ENCODE measurements at regions not wholly inside any gene's neighbourhood (a gene's known extent, or its start where the extent isn't known, plus 50 kb on each side); places are given as distances from the start of the nearest gene placed in this dataset.
"Not testable (repeated sequence)": the region's sequence is repeated elsewhere in the genome, so short reads cannot be mapped to it uniquely, and the experiment has no call there.

DNA sequence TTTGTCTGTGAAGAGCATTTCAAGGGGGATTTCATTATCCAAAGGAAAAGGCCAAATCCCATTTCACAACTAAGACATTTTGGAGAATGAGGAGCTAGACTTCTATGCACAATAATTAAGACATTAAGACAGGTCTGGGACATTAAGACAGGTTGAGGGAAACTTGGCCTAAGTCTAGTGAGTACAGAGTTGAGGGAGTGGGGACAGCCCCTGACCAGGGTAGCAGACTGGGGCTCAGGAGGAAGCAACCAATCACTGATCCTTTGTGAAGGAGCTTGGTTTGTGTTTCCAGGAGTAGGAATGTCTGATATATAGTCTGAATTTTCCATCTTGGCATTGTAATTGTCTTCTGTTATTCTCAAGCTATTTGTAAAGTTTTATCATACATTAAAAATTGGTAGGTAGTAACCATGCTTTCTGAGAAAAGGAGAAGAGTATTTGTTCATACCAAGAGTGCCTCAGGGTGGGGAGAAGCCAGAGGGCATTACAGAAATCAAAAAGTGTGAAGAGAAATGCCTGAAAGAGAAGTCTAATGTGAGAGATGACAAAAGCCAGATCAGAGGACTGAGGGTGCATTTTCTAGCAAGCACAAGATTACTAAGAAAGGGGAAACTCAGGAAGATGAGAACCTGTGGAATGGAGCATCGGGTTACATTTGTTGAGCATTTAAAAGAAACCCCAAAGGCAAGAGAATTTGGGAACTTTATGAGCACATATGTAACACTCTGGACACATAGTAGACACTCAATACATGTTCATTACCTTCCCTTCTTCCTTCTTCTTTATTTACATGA lies 189.3 kb upstream of the PIK3R1 start:
- DNase-seq (ENCODE audit: low read depth): no peak

- DNase-seq (ENCODE audit: low read depth): no peak
Observed at GRCh38 chr5:68024426-68024825, 191.1 kb upstream of the PIK3R1 start.

DNA sequence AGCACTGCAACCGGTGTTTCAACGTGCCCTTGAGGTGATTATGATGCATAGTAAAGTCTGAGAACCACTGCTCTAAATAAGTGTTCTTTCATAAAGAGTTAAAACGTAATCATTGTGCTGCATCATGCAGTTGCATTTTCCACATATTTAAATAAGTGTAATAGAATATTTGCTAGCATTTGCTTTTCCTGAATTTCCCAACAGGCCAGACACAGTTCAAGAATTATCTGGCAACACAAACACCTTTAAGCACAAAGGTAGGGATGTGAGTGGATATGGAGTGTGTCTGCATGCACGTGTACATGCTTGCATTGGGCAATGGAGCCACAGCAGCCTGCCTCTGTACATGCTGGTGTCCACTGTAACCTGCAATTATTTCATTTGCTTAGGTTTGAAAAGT lies 193.6 kb upstream of the PIK3R1 start:
- no peak for DNase-seq (ENCODE audit: low read depth)

DNA sequence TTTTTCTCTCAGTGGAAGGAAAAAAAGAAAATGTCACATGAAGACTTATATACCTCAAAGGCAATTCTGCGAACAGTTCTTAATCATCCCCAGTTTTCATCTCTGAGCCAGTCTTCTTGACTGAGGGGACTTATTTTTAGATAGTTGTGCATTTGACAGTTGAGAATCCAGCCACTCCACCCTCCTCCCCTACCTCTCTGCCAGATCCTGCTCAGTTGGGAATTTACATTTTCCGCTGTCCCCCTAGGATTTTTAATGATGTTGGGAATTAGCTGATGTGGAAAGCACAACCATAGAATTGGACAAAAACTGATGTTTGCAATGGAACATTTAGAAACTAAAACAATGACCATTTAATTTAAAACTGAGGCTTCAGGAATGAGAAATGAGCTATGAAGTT lies 194.3 kb upstream of the PIK3R1 start:
- no peak for DNase-seq (ENCODE audit: low read depth)

DNA sequence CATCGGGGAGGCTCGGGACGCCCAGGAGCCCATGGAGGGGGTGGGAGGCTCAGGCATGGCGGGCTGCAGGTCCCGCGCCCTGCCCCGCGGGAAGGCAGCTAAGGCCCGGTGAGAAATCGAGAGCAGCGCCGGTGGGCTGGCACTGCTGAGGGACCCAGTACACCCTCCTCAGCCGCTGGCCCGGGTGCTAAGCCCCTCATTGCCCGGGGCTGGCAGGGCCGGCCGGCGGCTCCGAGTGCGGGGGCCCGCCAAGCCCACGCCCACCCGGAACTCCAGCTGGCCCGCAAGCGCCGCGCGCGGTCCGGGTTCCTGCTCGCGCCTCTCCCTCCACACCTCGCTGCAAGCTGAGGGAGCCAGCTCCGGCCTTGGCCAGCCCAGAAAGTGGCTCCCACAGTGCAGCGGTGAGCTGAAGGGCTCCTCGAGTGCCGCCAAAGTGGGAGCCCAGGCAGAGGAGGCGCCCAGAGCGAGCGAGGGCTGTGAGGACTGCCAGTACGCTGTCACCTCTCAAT lies 195.0 kb upstream of the PIK3R1 start:
- not testable (repeated sequence) for DNase-seq (ENCODE audit: low read depth)

DNA sequence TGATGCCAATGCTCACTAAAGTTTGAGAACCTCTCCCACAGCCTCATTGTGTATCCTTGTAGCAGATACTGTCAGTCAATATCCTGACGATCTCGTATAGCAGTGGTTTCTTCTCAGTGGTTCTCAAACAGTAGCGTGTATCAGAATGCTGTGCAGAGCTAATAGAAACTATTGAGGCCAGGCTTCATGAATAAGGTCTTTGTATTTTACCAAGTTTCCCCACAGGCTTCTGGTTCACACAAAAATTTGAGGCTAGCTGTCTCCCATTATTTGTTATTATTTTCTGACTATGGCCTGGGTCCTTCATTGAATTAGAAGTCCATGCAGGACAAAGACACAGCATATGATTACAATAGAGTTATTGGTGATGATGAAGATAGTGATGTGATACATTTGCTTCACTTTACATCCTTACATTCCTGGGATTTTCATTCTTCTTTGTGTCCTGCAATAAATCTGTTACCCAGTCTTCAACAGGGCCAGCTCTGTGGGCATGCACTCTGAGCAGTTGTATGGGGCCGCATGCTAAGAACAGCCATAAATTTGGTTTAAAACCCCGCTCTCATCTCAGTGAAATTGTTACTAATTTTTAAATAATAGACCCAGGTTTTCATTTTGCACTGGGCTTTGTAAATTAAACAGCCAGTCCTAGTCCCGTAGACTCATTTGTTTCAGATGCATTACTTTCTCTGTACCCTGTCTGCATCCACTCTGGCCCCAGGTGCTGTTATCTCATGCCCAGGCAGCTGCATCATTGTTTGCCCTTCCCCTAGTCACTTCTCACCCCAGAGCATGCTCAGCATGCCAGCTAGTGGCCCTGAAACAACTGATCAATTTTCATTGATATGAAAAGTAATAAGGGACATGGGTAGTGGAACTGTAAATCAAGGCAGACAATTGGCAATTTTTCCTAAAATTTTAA lies 199.9 kb upstream of the PIK3R1 start:
- no peak for DNase-seq (ENCODE audit: low read depth)

DNA sequence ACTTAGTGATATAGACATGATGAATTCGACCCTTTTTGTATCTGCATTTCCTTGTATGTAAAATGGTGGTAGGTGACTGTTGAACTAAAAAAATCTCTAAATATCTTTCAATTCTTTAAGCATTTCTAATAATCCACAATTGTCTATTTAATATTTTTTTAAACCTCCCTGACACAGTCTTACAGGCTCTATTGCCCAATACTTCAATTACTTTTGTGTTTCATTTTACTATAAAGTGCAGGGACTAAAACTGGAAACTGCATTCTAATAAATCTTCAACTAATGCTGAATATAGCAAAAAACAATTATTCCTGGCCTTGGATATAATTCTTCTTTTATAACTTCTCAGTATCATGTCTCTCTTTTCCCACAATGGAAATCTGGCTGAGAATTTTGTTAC lies 202.7 kb upstream of the PIK3R1 start:
- no peak for DNase-seq (ENCODE audit: low read depth)

DNA sequence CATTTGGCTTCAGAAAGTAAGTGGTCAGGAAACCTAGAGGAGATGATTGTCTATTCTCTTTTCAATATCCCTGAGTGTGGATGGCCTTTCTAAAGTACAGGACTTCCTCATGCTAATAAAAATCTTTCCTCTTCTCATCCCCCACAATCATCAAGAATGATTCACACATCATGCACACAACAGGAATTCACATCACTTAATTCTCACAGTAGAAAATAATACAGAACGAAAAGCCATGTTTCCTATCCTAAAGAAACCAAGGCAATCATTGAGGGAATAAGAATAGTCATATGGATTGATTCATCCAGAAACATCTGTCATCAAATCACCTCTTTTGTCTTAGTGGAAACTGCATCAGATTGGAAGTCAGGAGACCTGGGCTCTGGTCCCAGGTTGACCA lies 203.1 kb upstream of the PIK3R1 start:
- DNase-seq (ENCODE audit: low read depth): no peak

- peak; percentile 21 for DNase-seq (ENCODE audit: low read depth)
Observed at GRCh38 chr5:68011801-68012200, 203.8 kb upstream of the PIK3R1 start.

- no peak for DNase-seq (ENCODE audit: low read depth)
Observed at GRCh38 chr5:68011259-68011760, 204.2 kb upstream of the PIK3R1 start.

DNA sequence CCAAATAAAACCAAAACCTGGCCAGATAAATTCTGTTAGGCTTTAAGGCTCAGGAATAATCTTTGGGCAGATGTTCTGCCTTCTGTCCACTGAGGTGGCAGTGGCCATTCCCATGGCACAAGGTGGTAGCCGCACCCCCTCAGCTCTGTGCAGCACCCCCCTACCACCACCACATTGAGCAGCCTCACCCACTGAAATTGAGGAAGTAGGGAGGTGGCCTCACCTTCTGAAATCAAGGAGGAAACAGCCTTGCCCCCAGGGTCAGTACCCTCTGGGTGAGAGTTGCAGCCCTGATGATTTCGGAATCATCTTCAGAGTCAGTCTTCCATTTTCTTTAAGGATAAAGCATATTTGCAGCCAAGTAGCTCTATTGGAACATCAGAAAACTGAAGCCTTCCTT lies 204.8 kb upstream of the PIK3R1 start:
- DNase-seq (ENCODE audit: low read depth): no peak

DNA sequence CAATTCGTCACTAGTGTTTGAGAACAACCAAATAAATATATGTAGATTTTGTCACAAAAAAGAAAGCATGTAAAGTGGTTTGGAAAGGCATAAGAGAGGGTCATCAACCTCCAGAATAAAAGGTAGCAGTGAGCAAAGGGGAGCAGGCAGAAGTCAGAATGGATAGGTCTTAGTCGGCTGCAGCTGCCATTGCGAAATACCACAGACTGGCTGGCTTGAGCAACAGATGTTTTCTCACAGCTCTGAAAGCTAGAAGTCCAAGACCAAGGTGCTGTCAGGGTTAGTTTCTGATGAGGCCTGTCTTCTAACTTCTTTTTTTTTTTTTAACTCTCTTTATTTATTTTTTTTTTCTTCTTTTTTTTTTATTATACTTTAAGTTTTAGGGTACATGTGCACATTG lies 208.1 kb upstream of the PIK3R1 start:
- DNase-seq (ENCODE audit: low read depth): no peak

DNA sequence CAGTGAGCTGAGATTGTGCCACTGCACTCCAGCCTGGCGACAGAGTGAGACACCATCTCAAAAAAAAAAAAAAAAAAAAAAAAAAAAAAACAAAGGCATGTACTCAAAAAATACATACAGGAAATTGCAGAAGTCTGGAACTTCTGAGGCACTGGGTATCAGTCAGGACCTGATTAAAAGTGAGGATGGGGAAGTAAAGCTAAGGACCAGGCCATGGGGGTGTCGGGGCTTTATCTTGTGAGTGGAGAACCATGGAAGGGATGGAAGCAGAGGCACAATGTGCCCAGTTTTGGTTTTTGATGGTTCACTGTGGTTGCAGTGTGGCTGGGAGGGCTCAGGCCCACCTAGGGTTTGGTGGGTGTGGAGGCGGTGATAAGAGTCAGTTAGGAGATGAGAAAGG lies 212.7 kb upstream of the PIK3R1 start:
- DNase-seq (ENCODE audit: low read depth): no peak

DNA sequence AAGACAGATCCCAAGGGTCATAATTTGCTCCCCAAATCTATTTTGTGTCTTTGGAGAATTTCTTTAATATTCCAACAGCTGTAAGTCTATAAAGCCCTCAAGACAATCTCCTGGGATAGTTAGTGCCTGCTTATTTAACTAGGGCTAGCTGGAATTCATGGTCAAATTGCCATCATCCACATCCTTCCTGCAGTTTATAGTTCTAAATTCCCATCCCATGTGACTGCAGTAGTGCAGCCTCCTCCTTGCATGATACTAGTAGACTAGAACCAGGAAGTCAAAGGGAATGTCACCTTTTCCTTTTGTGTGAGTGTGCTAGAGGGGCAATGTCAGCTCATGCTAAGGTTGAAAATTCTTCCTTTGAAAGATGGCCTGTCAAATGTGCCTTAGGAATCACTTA lies 214.8 kb upstream of the PIK3R1 start:
- no peak for DNase-seq (ENCODE audit: low read depth)

GRCh38 chr5:67999391-67999790 lies 216.2 kb upstream of the PIK3R1 start:
- DNase-seq (ENCODE audit: low read depth): no peak

DNA sequence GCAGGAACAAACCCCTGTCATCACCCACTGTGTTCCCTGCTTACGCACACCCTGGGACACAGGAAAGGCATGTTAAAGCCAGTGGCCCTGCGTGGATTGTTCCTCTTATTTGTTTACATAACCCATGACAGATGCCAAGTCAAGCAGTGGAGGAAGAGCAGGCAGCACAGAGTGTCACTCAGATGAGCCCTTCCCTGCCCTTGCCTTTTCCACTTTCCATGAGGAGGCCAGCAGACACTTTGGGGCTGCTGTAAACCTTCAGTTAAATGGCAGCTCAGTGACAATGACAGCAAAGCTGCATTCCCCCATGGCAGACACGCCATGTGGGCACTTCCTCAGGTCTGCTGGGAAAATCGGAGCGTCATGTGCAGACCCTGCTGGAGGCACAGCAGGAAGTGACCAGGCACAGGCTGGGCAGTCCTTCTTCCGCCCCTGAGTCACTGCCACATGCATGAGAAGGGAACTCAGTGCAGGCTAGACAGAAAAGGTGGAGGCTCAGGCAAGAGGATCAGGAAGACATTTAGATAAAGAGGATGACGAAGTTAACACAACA lies 216.8 kb upstream of the PIK3R1 start:
- peak; percentile 92 for DNase-seq (ENCODE audit: low read depth)

GRCh38 chr5:67997892-67998457 lies 217.6 kb upstream of the PIK3R1 start:
- DNase-seq (ENCODE audit: low read depth): no peak

- no peak for DNase-seq (ENCODE audit: low read depth)
Observed at GRCh38 chr5:67997148-67997547, 218.4 kb upstream of the PIK3R1 start.

GRCh38 chr5:67996596-67996995 lies 219.0 kb upstream of the PIK3R1 start:
- peak; percentile 22 for DNase-seq (ENCODE audit: low read depth)

DNA sequence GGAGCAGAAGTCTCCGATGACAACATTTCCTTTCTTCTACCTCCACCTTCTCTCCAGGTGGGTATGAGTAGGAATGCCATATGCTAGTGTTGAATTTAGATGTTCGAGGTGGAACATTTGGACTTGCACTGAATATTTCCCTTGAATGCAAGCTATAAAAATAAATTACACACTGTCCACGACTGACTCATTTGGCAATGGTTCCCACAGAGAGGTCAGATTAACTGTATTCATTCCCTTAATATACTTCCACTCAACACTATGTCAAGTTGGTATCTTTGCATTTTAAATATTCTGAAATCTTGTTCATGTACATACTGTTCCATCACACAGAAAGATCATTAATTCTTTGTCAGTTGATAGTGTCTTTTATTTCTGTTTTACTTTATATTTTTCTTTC lies 222.6 kb upstream of the PIK3R1 start:
- no peak for DNase-seq (ENCODE audit: low read depth)

- DNase-seq (ENCODE audit: low read depth): peak; percentile 20
Observed at GRCh38 chr5:67989456-67989855, 226.1 kb upstream of the PIK3R1 start.

- DNase-seq (ENCODE audit: low read depth): no peak
Observed at GRCh38 chr5:67986761-67987160, 228.8 kb upstream of the PIK3R1 start.
